HG03280 (cell line): ENCODE measurements at regions not wholly inside any gene's neighbourhood (a gene's known extent, or its start where the extent isn't known, plus 50 kb on each side); places are given as distances from the start of the nearest gene placed in this dataset.

Experiments
- ATAC-seq: cut with Tn5 transposase; IDR thresholded peaks from one replicate; pipeline ENCODE4 v1.9.1; 2021; ENCODE audit warnings: mild to moderate bottlenecking, moderate library complexity; ENCODE audit not compliant: unreplicated experiment

GRCh38 chr17:12521416-12521815 lies 144.3 kb upstream of the MYOCD start:
- no peak for ATAC-seq

GRCh38 chr17:12522336-12522735 lies 143.4 kb upstream of the MYOCD start:
- ATAC-seq, result no peak

- ATAC-seq, result no peak
Observed at GRCh38 chr17:12522743-12523183, 142.9 kb upstream of the MYOCD start.

GRCh38 chr17:12523244-12523643 lies 142.4 kb upstream of the MYOCD start:
- ATAC-seq, result no peak

GRCh38 chr17:12528036-12528435 lies 137.7 kb upstream of the MYOCD start:
- ATAC-seq, result no peak

- ATAC-seq, result no peak
Observed at GRCh38 chr17:12530161-12530560, 135.5 kb upstream of the MYOCD start.

GRCh38 chr17:12536021-12536420 lies 129.7 kb upstream of the MYOCD start:
- ATAC-seq, result no peak

- ATAC-seq, result no peak
Observed at GRCh38 chr17:12536472-12536871, 129.2 kb upstream of the MYOCD start.

- ATAC-seq, result no peak
Observed at GRCh38 chr17:12537436-12537835, 128.3 kb upstream of the MYOCD start.

- no peak for ATAC-seq
Observed at GRCh38 chr17:12538003-12538402, 127.7 kb upstream of the MYOCD start.

- peak; percentile 58 for ATAC-seq
Observed at GRCh38 chr17:12545877-12546513, 119.7 kb upstream of the MYOCD start.

GRCh38 chr17:12546983-12547382 lies 118.7 kb upstream of the MYOCD start:
- no peak for ATAC-seq

GRCh38 chr17:12547831-12548230 lies 117.9 kb upstream of the MYOCD start:
- ATAC-seq, result no peak

- no peak for ATAC-seq
Observed at GRCh38 chr17:12548558-12548957, 117.1 kb upstream of the MYOCD start.

- ATAC-seq, result no peak
Observed at GRCh38 chr17:12549499-12550041, 116.1 kb upstream of the MYOCD start.

- ATAC-seq, result no peak
Observed at GRCh38 chr17:12553625-12554024, 112.1 kb upstream of the MYOCD start.

- ATAC-seq, result no peak
Observed at GRCh38 chr17:12554251-12554650, 111.4 kb upstream of the MYOCD start.

- ATAC-seq, result no peak
Observed at GRCh38 chr17:12566291-12566690, 99.4 kb upstream of the MYOCD start.

- no peak for ATAC-seq
Observed at GRCh38 chr17:12567077-12568053, 98.3 kb upstream of the MYOCD start.

GRCh38 chr17:12568358-12569251 lies 97.1 kb upstream of the MYOCD start:
- no peak for ATAC-seq

- no peak for ATAC-seq
Observed at GRCh38 chr17:12571606-12572005, 94.1 kb upstream of the MYOCD start.
